Small intestine (tissue), 7 donors: ENCODE measurements at regions not wholly inside any gene's neighbourhood (a gene's known extent, or its start where the extent isn't known, plus 50 kb on each side); places are given as distances from the start of the nearest gene placed in this dataset.

ENCODE experiments used
- DNase-seq, 2 donors: peaks; one replicate each; pipeline versions ENCODE4 v3.0.0 to v3.0.0-alpha.2; 2013
- FAIRE-seq: peaks from 2 replicates; lab custom pipeline; 2012; peaks lifted over from hg19 to GRCh38; lab: Jason Lieb, UNC
- H3K27ac ChIP-seq, 3 donors: one replicate each; pipeline ENCODE4 v1.5.1; 2013; ENCODE audit warnings: low read length in 2 of 3, mild to moderate bottlenecking in 2 of 3, control low read depth in 1 of 3, inconsistent platforms in 1 of 3, low read depth in 1 of 3, moderate library complexity in 1 of 3
- H3K27me3 ChIP-seq, 3 donors: one replicate each; pipeline ENCODE4 v1.6.1; 2013; ENCODE audit warnings: low read length in 3 of 3, inconsistent platforms in 1 of 3; ENCODE audit not compliant: control insufficient read depth in 3 of 3, insufficient read depth in 3 of 3
- H3K36me3 ChIP-seq, 3 donors: one replicate each; pipeline ENCODE4 v1.6.1; 2013; ENCODE audit warnings: low read length in 3 of 3, inconsistent platforms in 1 of 3, low read depth in 1 of 3, mild to moderate bottlenecking in 1 of 3, moderate library complexity in 1 of 3; ENCODE audit not compliant: control insufficient read depth in 3 of 3, insufficient read depth in 2 of 3
- H3K4me1 ChIP-seq, 3 donors: one replicate each; pipeline ENCODE4 v1.6.1; 2013; ENCODE audit warnings: low read length in 2 of 3, inconsistent platforms in 1 of 3, low read depth in 1 of 3, mild to moderate bottlenecking in 1 of 3, moderate library complexity in 1 of 3; ENCODE audit not compliant: control insufficient read depth in 3 of 3, insufficient read depth in 2 of 3
- H3K4me3 ChIP-seq, 3 donors: one replicate each; pipeline ENCODE4 v1.5.1; 2013; ENCODE audit warnings: low read length in 3 of 3, control low read depth in 1 of 3, inconsistent platforms in 1 of 3, low read depth in 1 of 3, mild to moderate bottlenecking in 1 of 3, moderate library complexity in 1 of 3
- H3K9me3 ChIP-seq, 2 donors: one replicate each; pipeline ENCODE4 v1.6.1; 2013; ENCODE audit warnings: low read depth in 1 of 2, low read length in 1 of 2; ENCODE audit not compliant: control insufficient read depth in 2 of 2, insufficient read depth in 1 of 2
- WGBS, 3 donors: extraction: QIAGEN DNeasy Blood & Tissue Kit; methylation state at CpG; one replicate each; pipeline ENCODE4 v1.1.7; 2013; 5-methylcytosine and 5-hydroxymethylcytosine counted together
- donor health status: healthy with polysubstance abuse.
- donor health status: control.
- donor health status: control.
- donor health status: Bipolar disorder and iron deficiency.
- donor health status: healthy.

- Histone ChIP-seq H3K4me3 (no peak overlapping the region), H3K36me3 (peaks cover 0 to 3% (median 0%) of the 10 kb centered on the region in 3 donors), H3K4me1 (peaks cover 0 to 4% (median 0%) of the 10 kb centered on the region in 3 donors), H3K27me3 (no peaks in the 10 kb centered on the region), H3K27ac (no peak overlapping the region), H3K9me3 (peaks cover 0 to 11% of the 10 kb centered on the region in 2 donors)
- 21 to 59% (median 34%) methylated on average over 7 of the region's 7 CpGs for WGBS, 3 donors
- peak; percentile 43 to 74 for DNase-seq
- no peak for FAIRE-seq
These were observed 151.6 kb downstream of the ZIC5 start for GRCh38 chr13:99819967-99820366.

GRCh38 chr13:99816321-99816720 is 155.2 kb downstream of the ZIC5 start:
- DNase-seq (no peak), FAIRE-seq (no peak)
- no peak overlapping the region for H3K27ac ChIP-seq
- WGBS, 3 donors, result 82 to 90% (median 86%) methylated on average over 2 of the region's 2 CpGs
- H3K4me1 ChIP-seq, result peaks cover 0 to 4% (median 0%) of the 10 kb centered on the region in 3 donors
- no peak overlapping the region for H3K4me3 ChIP-seq
- peaks cover 0 to 2% (median 0%) of the 10 kb centered on the region in 3 donors for H3K36me3 ChIP-seq
- H3K27me3 ChIP-seq, result no peaks in the 10 kb centered on the region
- H3K9me3 ChIP-seq, result peaks cover 0 to 3% of the 10 kb centered on the region in 2 donors

GRCh38 chr13:99813336-99814095 is 158.1 kb downstream of the ZIC5 start:
- 72 to 82% (median 74%) methylated on average over 8 of the region's 8 CpGs for WGBS, 3 donors
- no peak overlapping the region for H3K4me3 ChIP-seq
- peaks cover 0 to 2% (median 0%) of the 10 kb centered on the region in 3 donors for H3K36me3 ChIP-seq
- H3K4me1 ChIP-seq, result peaks cover 0 to 10% (median 5%) of the 10 kb centered on the region in 3 donors
- H3K9me3 ChIP-seq, result peaks cover 0 to 3% of the 10 kb centered on the region in 2 donors
- no peaks in the 10 kb centered on the region for H3K27me3 ChIP-seq
- no peak for FAIRE-seq
- no peak overlapping the region for H3K27ac ChIP-seq
- peak in 1 of 2 donors; percentile 65 for DNase-seq

GRCh38 chr13:99812625-99813024 is 158.9 kb downstream of the ZIC5 start:
- DNase-seq (no peak), FAIRE-seq (no peak)
- Histone ChIP-seq H3K27ac (no peak overlapping the region), H3K36me3 (peaks cover 0 to 2% (median 0%) of the 10 kb centered on the region in 3 donors), H3K9me3 (peaks cover 0 to 3% of the 10 kb centered on the region in 2 donors), H3K4me3 (no peak overlapping the region), H3K4me1 (peaks cover 0 to 10% (median 5%) of the 10 kb centered on the region in 3 donors), H3K27me3 (no peaks in the 10 kb centered on the region)
- 91 to 96% (median 91%) methylated on average over 5 of the region's 5 CpGs for WGBS, 3 donors

- no peak overlapping the region for H3K4me3 ChIP-seq
- no peak for FAIRE-seq
These were observed 160.4 kb downstream of the ZIC5 start for GRCh38 chr13:99811067-99811700.

GRCh38 chr13:99809926-99810325 is 161.6 kb downstream of the ZIC5 start:
- WGBS, 3 donors, result 33 to 71% (median 49%) methylated on average over 4 of the region's 4 CpGs
- Histone ChIP-seq H3K4me1 (peaks cover 0 to 14% (median 5%) of the 10 kb centered on the region in 3 donors), H3K27ac (peak overlapping the region in 1 of 3 donors; percentile 7), H3K36me3 (peaks cover 0 to 2% (median 0%) of the 10 kb centered on the region in 3 donors), H3K4me3 (no peak overlapping the region), H3K9me3 (no peaks in the 10 kb centered on the region), H3K27me3 (no peaks in the 10 kb centered on the region)
- FAIRE-seq (no peak), DNase-seq (peak; percentile 75 to 81)

More at GRCh38 chr13:99811067-99811700, 160.4 kb downstream of the ZIC5 start:
- Histone ChIP-seq H3K27me3 (no peaks in the 10 kb centered on the region), H3K4me1 (peaks cover 0 to 14% (median 5%) of the 10 kb centered on the region in 3 donors), H3K27ac (no peak overlapping the region), H3K9me3 (no peaks in the 10 kb centered on the region), H3K36me3 (peaks cover 0 to 2% (median 0%) of the 10 kb centered on the region in 3 donors)
- WGBS, 3 donors, result 80 to 82% (median 80%) methylated on average over 7 of the region's 7 CpGs
- no peak for DNase-seq

- Histone ChIP-seq H3K9me3 (no peaks in the 10 kb centered on the region), H3K4me1 (peaks cover 0 to 14% (median 5%) of the 10 kb centered on the region in 3 donors), H3K4me3 (no peak overlapping the region), H3K27me3 (no peaks in the 10 kb centered on the region), H3K36me3 (peaks cover 0 to 2% (median 0%) of the 10 kb centered on the region in 3 donors), H3K27ac (peak overlapping the region in 2 of 3 donors; percentile 7 to 12)
- no peak for FAIRE-seq
- WGBS, 3 donors, result 79 to 85% (median 83%) methylated on average over 8 of the region's 8 CpGs
- no peak for DNase-seq
These were observed 162.1 kb downstream of the ZIC5 start for GRCh38 chr13:99809496-99809895.

- H3K36me3 ChIP-seq, result peaks cover 0 to 2% (median 0%) of the 10 kb centered on the region in 3 donors
- no peaks in the 10 kb centered on the region for H3K27me3 ChIP-seq
- WGBS, 3 donors, result 0 to 40% (median 30%) methylated on average over 1 of the region's 1 CpG
- no peak overlapping the region for H3K27ac ChIP-seq
- no peak overlapping the region for H3K4me3 ChIP-seq
- H3K9me3 ChIP-seq, result no peaks in the 10 kb centered on the region
- peaks cover 0 to 14% (median 5%) of the 10 kb centered on the region in 3 donors for H3K4me1 ChIP-seq
- DNase-seq (no peak), FAIRE-seq (no peak)
These were observed 162.8 kb downstream of the ZIC5 start for GRCh38 chr13:99808786-99809185.
